T-cell (primary cell): ENCODE measurements at regions not wholly inside any gene's neighbourhood (a gene's known extent, or its start where the extent isn't known, plus 50 kb on each side); places are given as distances from the start of the nearest gene placed in this dataset.

ENCODE experiments used
- ATAC-seq, 4 experiments: fragments of 200-7000 bp in 3 of 4; fragments of 150-1000 bp in 1 of 4; cut with Tn5 transposase; replicated peaks in 1 of 4; 1 replicate in 3 of 4; 2 replicates in 1 of 4; pipeline ENCODE4 v1.10.0; 2021; ENCODE audit warnings: moderate library complexity in 3 of 4, mild to moderate bottlenecking in 2 of 4, moderate number of reproducible peaks in 1 of 4
- CTCF ChIA-PET, 2 donors: fragments of 300-600 bp; sonication (Branson Sonifier 250); formaldehyde crosslinking; loops; one replicate each; lab custom pipeline; 2022; ENCODE audit warnings: antibody characterized with exemption in 2 of 2; lab: Charles Lee
- POLR2A ChIA-PET, 2 donors: fragments of 300-600 bp; sonication (Branson Sonifier 250); formaldehyde crosslinking; loops; one replicate each; lab custom pipeline; 2022; ENCODE audit warnings: antibody characterized with exemption in 2 of 2; lab: Charles Lee
- DNase-seq, 35 experiments: peaks; one replicate each; pipeline versions ENCODE4 v3.0.0 to v3.0.0-alpha.2; 2013 to 2023
- H3K27ac ChIP-seq: one replicate; pipeline ENCODE4 v1.5.1; 2013; ENCODE audit warnings: low read length
- H3K27me3 ChIP-seq, 2 experiments: replicated peaks in 1 of 2; 1 replicate in 1 of 2; 2 replicates in 1 of 2; pipeline versions ENCODE4 v1.6.1 to v1.7.0; 2013; ENCODE audit warnings: low read length in 1 of 2, mixed read lengths in 1 of 2; ENCODE audit not compliant: control insufficient read depth in 2 of 2, insufficient read depth in 2 of 2; ENCODE audit errors: extremely low read depth in 1 of 2
- H3K36me3 ChIP-seq, 2 donors: 1 replicate in 1 of 2; 2 replicates in 1 of 2; pipeline versions ENCODE4 v1.6.1 to v1.7.0; 2013; ENCODE audit warnings: low read length in 1 of 2; ENCODE audit not compliant: control insufficient read depth in 2 of 2, insufficient read depth in 1 of 2; ENCODE audit errors: extremely low read depth in 1 of 2
- H3K4me1 ChIP-seq, 2 experiments: 1 replicate in 1 of 2; 2 replicates in 1 of 2; pipeline versions ENCODE4 v1.6.1 to v1.7.0; 2013; ENCODE audit warnings: low read length in 2 of 2, mixed read lengths in 1 of 2; ENCODE audit not compliant: insufficient read depth in 2 of 2, control insufficient read depth in 1 of 2; ENCODE audit errors: extremely low read depth in 1 of 2
- H3K4me3 ChIP-seq, 2 donors: 1 replicate in 1 of 2; 2 replicates in 1 of 2; pipeline versions ENCODE4 v1.5.1 to v1.7.0; 2013; ENCODE audit warnings: mild to moderate bottlenecking in 2 of 2, low read length in 1 of 2, moderate library complexity in 1 of 2; ENCODE audit not compliant: control insufficient read depth in 1 of 2; ENCODE audit errors: extremely low read depth in 1 of 2
- H3K9me3 ChIP-seq: 2 replicates; pipeline ENCODE4 v1.7.0; 2013
- H3K27ac Mint-ChIP-seq, 2 donors: one replicate each; pipeline ENCODE4 v1.8.0; 2020 to 2021; ENCODE audit warnings: mild to moderate bottlenecking in 2 of 2, mixed read lengths in 2 of 2
- H3K27me3 Mint-ChIP-seq, 2 donors: one replicate each; pipeline ENCODE4 v1.8.0; 2021 to 2022; ENCODE audit warnings: mixed read lengths in 2 of 2
- H3K36me3 Mint-ChIP-seq: one replicate; pipeline ENCODE4 v1.8.0; 2021; ENCODE audit warnings: mixed read lengths
- H3K4me1 Mint-ChIP-seq, 3 donors: one replicate each; pipeline ENCODE4 v1.8.0; 2020 to 2022; ENCODE audit warnings: mixed read lengths in 3 of 3, mild to moderate bottlenecking in 1 of 3
- H3K4me3 Mint-ChIP-seq, 3 donors: one replicate each; pipeline ENCODE4 v1.8.0; 2020 to 2022; ENCODE audit warnings: mild to moderate bottlenecking in 3 of 3, mixed read lengths in 3 of 3, moderate library complexity in 3 of 3
- H3K9me3 Mint-ChIP-seq, 3 donors: one replicate each; pipeline ENCODE4 v1.8.0; 2020 to 2022; ENCODE audit warnings: mixed read lengths in 3 of 3
- WGBS: methylation state at CpG from one replicate; pipeline ENCODE4 v1.1.5; 2013; ENCODE audit warnings: missing lambda C conversion rate; ENCODE audit not compliant: insufficient coverage; 5-methylcytosine and 5-hydroxymethylcytosine counted together

GRCh38 chr12:127145929-127146789 is 1120.8 kb upstream of the TMEM132C start:
- WGBS = 29% methylated on average over 71 of the region's 85 CpGs
- ChIA-PET CTCF (interaction anchor here in 1 of 2 donors (1.0 kb wide), 1 partner anchor 63 kb away, joined by 3 read pairs; no protein-coding TSS in a partner anchor), POLR2A (no interaction called here)
- peak in 33 of 35 experiments; percentile 14 to 82 (median 58) for DNase-seq
- ATAC-seq = peak; percentile 84 to 93 (median 90)
- H3K36me3 Mint-ChIP-seq = no peaks in the 10 kb centered on the region
- peaks cover 0 to 6% of the 10 kb centered on the region in 2 experiments for H3K4me1 ChIP-seq
- H3K9me3 ChIP-seq = no peaks in the 10 kb centered on the region
- H3K4me1 Mint-ChIP-seq = peaks cover 0 to 8% (median 7%) of the 10 kb centered on the region in 3 donors
- H3K4me3 Mint-ChIP-seq = peak overlapping the region; percentile 73 to 81 (median 81)
- H3K27me3 Mint-ChIP-seq = peaks cover 0 to 13% of the 10 kb centered on the region in 2 donors
- no peak overlapping the region for H3K27ac ChIP-seq
- peaks cover 10 to 13% (median 11%) of the 10 kb centered on the region in 3 donors for H3K9me3 Mint-ChIP-seq
- H3K27ac Mint-ChIP-seq = peak overlapping the region in 1 of 2 donors; percentile 82
- H3K27me3 ChIP-seq = peaks cover 0 to 21% of the 10 kb centered on the region in 2 experiments
- peak overlapping the region in 1 of 2 donors; percentile 48 for H3K4me3 ChIP-seq
- no peaks in the 10 kb centered on the region for H3K36me3 ChIP-seq

- POLR2A ChIA-PET = no interaction called here
- peaks cover 0 to 8% (median 7%) of the 10 kb centered on the region in 3 donors for H3K4me1 Mint-ChIP-seq
- Histone ChIP-seq H3K9me3 (no peaks in the 10 kb centered on the region), H3K4me3 (no peak overlapping the region), H3K27ac (no peak overlapping the region), H3K27me3 (peaks cover 0 to 21% of the 10 kb centered on the region in 2 experiments), H3K36me3 (no peaks in the 10 kb centered on the region), H3K4me1 (peaks cover 0 to 6% of the 10 kb centered on the region in 2 experiments)
- peaks cover 5 to 6% (median 6%) of the 10 kb centered on the region in 3 donors for H3K9me3 Mint-ChIP-seq
- 60% methylated on average over 2 of the region's 4 CpGs for WGBS
- no peaks in the 10 kb centered on the region for H3K36me3 Mint-ChIP-seq
- H3K27me3 Mint-ChIP-seq = peaks cover 0 to 10% of the 10 kb centered on the region in 2 donors
- H3K27ac Mint-ChIP-seq = no peak overlapping the region
- DNase-seq = no peak
- ATAC-seq = no peak
- CTCF ChIA-PET = no interaction called here
- no peak overlapping the region for H3K4me3 Mint-ChIP-seq
Measured at GRCh38 chr12:127146991-127147718, 1119.8 kb upstream of the TMEM132C start.

- DNase-seq (no peak), ATAC-seq (no peak)
- Mint-ChIP-seq H3K27ac (no peak overlapping the region), H3K9me3 (peaks cover 2 to 6% (median 5%) of the 10 kb centered on the region in 3 donors), H3K27me3 (peaks cover 0 to 10% of the 10 kb centered on the region in 2 donors), H3K36me3 (no peaks in the 10 kb centered on the region), H3K4me3 (no peak overlapping the region), H3K4me1 (peaks cover 0 to 8% (median 7%) of the 10 kb centered on the region in 3 donors)
- ChIA-PET POLR2A (no interaction called here), CTCF (no interaction called here)
- H3K9me3 ChIP-seq = no peaks in the 10 kb centered on the region
- WGBS = 70% methylated on average over 4 of the region's 4 CpGs
- H3K4me1 ChIP-seq = peaks cover 0 to 6% of the 10 kb centered on the region in 2 experiments
- peaks cover 0 to 17% of the 10 kb centered on the region in 2 experiments for H3K27me3 ChIP-seq
- no peak overlapping the region for H3K4me3 ChIP-seq
- H3K36me3 ChIP-seq = no peaks in the 10 kb centered on the region
- no peak overlapping the region for H3K27ac ChIP-seq
Measured at GRCh38 chr12:127147724-127148123, 1119.2 kb upstream of the TMEM132C start.

- Mint-ChIP-seq H3K27ac (no peak overlapping the region), H3K4me3 (no peak overlapping the region), H3K4me1 (peaks cover 0 to 8% (median 7%) of the 10 kb centered on the region in 3 donors), H3K9me3 (peaks cover 2 to 6% (median 5%) of the 10 kb centered on the region in 3 donors), H3K27me3 (peaks cover 0 to 10% of the 10 kb centered on the region in 2 donors), H3K36me3 (no peaks in the 10 kb centered on the region)
- ChIA-PET CTCF (no interaction called here), POLR2A (no interaction called here)
- no peak for ATAC-seq
- H3K4me3 ChIP-seq = no peak overlapping the region
- peaks cover 0 to 11% of the 10 kb centered on the region in 2 experiments for H3K27me3 ChIP-seq
- 67% methylated on average over 1 of the region's 1 CpG for WGBS
- no peaks in the 10 kb centered on the region for H3K9me3 ChIP-seq
- H3K36me3 ChIP-seq = no peaks in the 10 kb centered on the region
- H3K4me1 ChIP-seq = peaks cover 0 to 6% of the 10 kb centered on the region in 2 experiments
- no peak for DNase-seq
- H3K27ac ChIP-seq = no peak overlapping the region
Measured at GRCh38 chr12:127148318-127148717, 1118.7 kb upstream of the TMEM132C start.

GRCh38 chr12:127149226-127149964 is 1117.6 kb upstream of the TMEM132C start:
- H3K4me3 Mint-ChIP-seq = no peak overlapping the region
- peaks cover 0 to 10% of the 10 kb centered on the region in 2 donors for H3K27me3 Mint-ChIP-seq
- peaks cover 0 to 6% (median 2%) of the 10 kb centered on the region in 3 donors for H3K9me3 Mint-ChIP-seq
- DNase-seq = no peak
- ChIA-PET POLR2A (no interaction called here), CTCF (no interaction called here)
- H3K4me3 ChIP-seq = no peak overlapping the region
- no peaks in the 10 kb centered on the region for H3K9me3 ChIP-seq
- no peak for ATAC-seq
- H3K4me1 ChIP-seq = peaks cover 0 to 6% of the 10 kb centered on the region in 2 experiments
- no peak overlapping the region for H3K27ac Mint-ChIP-seq
- no peaks in the 10 kb centered on the region for H3K36me3 ChIP-seq
- WGBS = no CpG with 5 or more reads among the region's 2 CpGs
- no peaks in the 10 kb centered on the region for H3K36me3 Mint-ChIP-seq
- H3K27ac ChIP-seq = no peak overlapping the region
- peaks cover 0 to 14% of the 10 kb centered on the region in 2 experiments for H3K27me3 ChIP-seq
- H3K4me1 Mint-ChIP-seq = peaks cover 0 to 8% (median 7%) of the 10 kb centered on the region in 3 donors

GRCh38 chr12:127150028-127150427 is 1116.9 kb upstream of the TMEM132C start:
- no peaks in the 10 kb centered on the region for H3K36me3 Mint-ChIP-seq
- H3K9me3 Mint-ChIP-seq = peaks cover 0 to 6% (median 2%) of the 10 kb centered on the region in 3 donors
- no peak overlapping the region for H3K4me3 Mint-ChIP-seq
- no peaks in the 10 kb centered on the region for H3K9me3 ChIP-seq
- ChIA-PET CTCF (no interaction called here), POLR2A (no interaction called here)
- H3K4me1 ChIP-seq = peaks cover 0 to 6% of the 10 kb centered on the region in 2 experiments
- H3K27me3 ChIP-seq = peaks cover 0 to 14% of the 10 kb centered on the region in 2 experiments
- DNase-seq (no peak), ATAC-seq (no peak)
- no CpG with 5 or more reads among the region's 3 CpGs for WGBS
- peaks cover 0 to 8% (median 7%) of the 10 kb centered on the region in 3 donors for H3K4me1 Mint-ChIP-seq
- H3K4me3 ChIP-seq = no peak overlapping the region
- H3K27ac ChIP-seq = no peak overlapping the region
- no peak overlapping the region for H3K27ac Mint-ChIP-seq
- peaks cover 0 to 10% of the 10 kb centered on the region in 2 donors for H3K27me3 Mint-ChIP-seq
- no peaks in the 10 kb centered on the region for H3K36me3 ChIP-seq
